Cardiac fibroblast (primary cell): ENCODE measurements at regions not wholly inside any gene's neighbourhood (a gene's known extent, or its start where the extent isn't known, plus 50 kb on each side); places are given as distances from the start of the nearest gene placed in this dataset.

Experiments used
- DNase-seq, 2 donors: peaks; one replicate each; pipeline versions ENCODE4 v3.0.0 to v3.0.0-alpha.2; 2010; ENCODE audit warnings: low read depth in 2 of 2
- H3K4me3 ChIP-seq, 2 donors: replicated peaks in 1 of 2; 1 replicate in 1 of 2; 2 replicates in 1 of 2; pipeline ENCODE4 v1.5.1; 2011; ENCODE audit warnings: low read depth in 2 of 2, low read length in 2 of 2, mild to moderate bottlenecking in 2 of 2, moderate library complexity in 1 of 2
- CTCF ChIP-seq: IDR thresholded peaks from one replicate; pipeline ENCODE4 v1.5.1; 2011; ENCODE audit warnings: low read depth, mild to moderate bottlenecking, low read length, inconsistent platforms

GRCh38 chr4:18815779-18816173, 794.2 kb upstream of the LCORL start:
- no peak for DNase-seq
- H3K4me3 ChIP-seq, result no peak overlapping the region
- TF ChIP-seq CTCF, result no peak

GRCh38 chr4:18815081-18815778, 793.7 kb upstream of the LCORL start:
- TF ChIP-seq CTCF, result no peak
- DNase-seq, result no peak
- H3K4me3 ChIP-seq, result no peak overlapping the region

- TF ChIP-seq CTCF, result no peak
- no peak for DNase-seq
- H3K4me3 ChIP-seq, result no peak overlapping the region
Observed at GRCh38 chr4:18813771-18814170, 792.2 kb upstream of the LCORL start.

GRCh38 chr4:18813055-18813454, 791.5 kb upstream of the LCORL start:
- no peak for DNase-seq
- H3K4me3 ChIP-seq, result no peak overlapping the region
- TF ChIP-seq CTCF, result no peak

- H3K4me3 ChIP-seq, result no peak overlapping the region
- no peak for TF ChIP-seq CTCF
- DNase-seq, result no peak
Observed at GRCh38 chr4:18803781-18804180, 782.2 kb upstream of the LCORL start.

GRCh38 chr4:18798123-18798522, 776.6 kb upstream of the LCORL start:
- no peak overlapping the region for H3K4me3 ChIP-seq
- no peak for TF ChIP-seq CTCF
- DNase-seq, result no peak

GRCh38 chr4:18795794-18796193, 774.2 kb upstream of the LCORL start:
- no peak for TF ChIP-seq CTCF
- DNase-seq, result no peak
- H3K4me3 ChIP-seq, result no peak overlapping the region
